ENCODE measurements at regions not wholly inside any gene's neighbourhood (a gene's known extent, or its start where the extent isn't known, plus 50 kb on each side); places are given as distances from the start of the nearest gene placed in this dataset.

- no peak for DNase-seq
Measured at GRCh38 chr12:72082986-72083820, 144.6 kb downstream of the TPH2 start.

DNA sequence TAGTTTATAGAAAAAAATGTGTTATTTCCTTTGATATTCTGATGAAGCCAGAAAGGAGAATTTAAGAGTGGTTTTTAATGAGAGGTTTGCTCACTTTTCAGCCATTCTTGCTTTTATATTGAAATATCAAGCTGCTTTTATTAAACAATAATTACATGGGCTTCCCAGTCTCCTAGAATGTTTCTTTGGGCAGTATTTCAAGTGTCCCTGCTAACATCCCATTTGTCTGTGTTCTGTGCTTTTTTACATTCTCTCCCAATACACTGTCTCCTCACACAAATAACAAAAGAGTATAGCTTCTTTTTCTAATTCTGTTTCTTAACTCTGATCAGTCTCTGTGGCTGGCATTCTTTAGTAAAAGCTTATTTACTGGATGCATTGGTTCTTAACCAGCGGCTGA lies 145.4 kb downstream of the TPH2 start:
- DNase-seq: no peak

GRCh38 chr12:72084880-72085279 lies 146.2 kb downstream of the TPH2 start:
- DNase-seq: no peak

DNA sequence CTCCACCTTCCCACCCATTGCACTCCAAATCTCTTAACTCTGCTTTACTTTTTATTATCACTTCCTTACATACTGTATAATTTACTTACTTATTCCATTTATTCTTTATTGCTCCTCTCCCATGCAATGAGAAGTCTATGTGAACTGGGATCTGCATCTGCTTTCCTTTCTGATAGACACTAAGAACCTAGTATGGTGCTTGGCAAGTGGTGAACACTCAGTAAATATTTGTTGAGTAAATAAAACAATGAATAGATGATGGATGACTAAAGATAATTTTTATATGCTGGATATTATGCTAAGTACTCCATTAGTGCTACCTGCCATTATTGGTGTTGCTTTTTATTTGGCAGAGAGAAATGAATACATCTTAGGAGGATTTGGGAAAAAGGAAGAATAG lies 151.0 kb downstream of the TPH2 start:
- DNase-seq: no peak

GRCh38 chr12:72093424-72093823 lies 154.8 kb downstream of the TPH2 start:
- no peak for DNase-seq

DNA sequence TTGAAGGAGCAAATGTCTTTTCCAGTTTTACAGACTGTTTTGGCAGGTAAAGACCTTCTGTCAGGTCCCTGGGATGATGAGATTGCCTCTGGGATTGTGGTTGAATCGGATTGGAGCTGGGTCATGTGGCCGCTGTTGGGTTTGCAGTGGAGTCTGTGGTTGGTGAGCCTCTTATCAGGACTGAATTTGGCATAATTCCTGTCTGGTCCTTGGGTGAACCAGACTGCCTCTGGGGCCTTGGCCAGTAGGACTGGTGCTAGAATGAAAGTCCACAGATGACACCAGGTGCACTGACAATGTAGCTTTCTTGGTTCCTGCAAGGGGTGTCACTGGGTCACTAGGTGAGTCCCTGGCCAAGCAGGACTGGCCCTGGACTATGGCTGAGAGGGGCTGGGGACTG lies 155.3 kb downstream of the TPH2 start:
- no peak for DNase-seq

GRCh38 chr12:72094490-72094889 lies 155.8 kb downstream of the TPH2 start:
- no peak for DNase-seq

DNA sequence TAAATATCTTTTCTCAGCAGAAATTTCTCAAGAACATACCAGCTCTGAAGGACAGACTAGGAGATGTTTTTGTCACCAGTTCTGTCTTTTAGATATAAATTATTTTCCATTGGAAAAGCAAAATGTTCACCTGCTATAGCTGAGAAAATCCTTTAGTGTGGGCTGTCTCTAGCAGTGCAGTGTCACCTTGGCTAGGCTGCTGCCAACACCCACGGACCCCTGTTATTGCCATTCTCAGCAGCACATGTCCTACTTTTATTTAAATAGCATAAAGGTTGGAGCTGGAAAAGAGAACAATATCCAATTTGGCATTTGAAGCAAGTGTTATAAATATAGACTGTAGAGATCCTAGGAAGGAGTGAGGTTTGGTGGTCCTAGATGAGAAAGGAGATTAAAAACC lies 156.4 kb downstream of the TPH2 start:
- no peak for DNase-seq

DNA sequence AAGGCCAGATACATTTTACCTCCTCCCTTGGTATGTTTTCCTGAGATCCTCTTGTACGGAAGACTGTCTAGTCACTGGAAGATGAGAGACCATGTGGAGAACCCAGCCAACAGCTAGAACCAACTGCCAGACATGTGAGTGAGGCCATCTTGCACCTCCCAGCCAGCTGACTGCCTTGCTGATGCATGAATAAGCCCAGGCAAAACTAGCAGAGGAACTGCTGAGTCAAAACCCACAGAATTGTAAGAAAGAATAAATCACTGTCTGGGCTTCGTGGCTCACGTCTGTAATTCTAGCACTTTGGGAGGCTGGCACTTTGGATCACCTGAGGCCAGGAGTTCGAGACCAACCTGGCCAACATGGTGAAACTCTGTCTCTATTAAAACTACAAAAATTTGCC lies 160.0 kb downstream of the TPH2 start:
- DNase-seq: no peak

DNA sequence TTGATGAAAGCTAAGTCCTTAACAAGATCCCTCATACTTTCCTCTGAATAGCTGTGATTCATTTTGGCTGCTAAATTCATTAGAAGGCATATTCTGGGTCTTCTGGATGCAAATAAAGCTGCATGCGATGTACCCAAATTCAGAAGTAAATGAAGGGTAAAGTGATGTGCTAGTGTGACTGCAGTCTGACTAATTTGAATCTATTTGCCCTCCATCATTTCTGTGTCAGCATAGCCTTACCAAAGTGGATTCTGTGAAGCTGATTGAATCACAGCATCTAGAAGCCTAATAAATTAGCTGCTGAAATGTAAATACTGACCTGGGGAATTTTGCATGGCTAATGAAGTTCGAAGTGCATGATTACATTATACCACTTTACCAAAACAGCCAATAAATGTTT lies 162.2 kb downstream of the TPH2 start:
- no peak for DNase-seq

DNA sequence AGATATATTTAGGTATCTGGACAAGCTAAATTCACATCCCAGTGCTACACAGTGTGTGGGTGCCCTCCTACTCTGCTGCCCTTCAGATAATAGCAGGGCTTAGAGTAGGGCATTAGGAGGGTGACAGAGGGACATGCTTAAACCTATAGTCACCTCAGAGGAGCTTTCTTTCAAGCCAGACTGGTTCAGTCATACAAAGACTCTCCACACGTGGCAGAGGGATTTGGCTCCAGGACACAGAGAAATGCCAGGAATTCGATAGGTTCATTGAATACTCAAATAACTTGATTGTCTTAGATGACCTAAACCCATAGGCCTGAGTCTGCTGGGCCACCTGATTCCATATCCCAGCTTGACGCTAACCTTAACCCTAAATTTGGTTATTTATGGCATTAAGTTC lies 163.5 kb downstream of the TPH2 start:
- DNase-seq: no peak

DNA sequence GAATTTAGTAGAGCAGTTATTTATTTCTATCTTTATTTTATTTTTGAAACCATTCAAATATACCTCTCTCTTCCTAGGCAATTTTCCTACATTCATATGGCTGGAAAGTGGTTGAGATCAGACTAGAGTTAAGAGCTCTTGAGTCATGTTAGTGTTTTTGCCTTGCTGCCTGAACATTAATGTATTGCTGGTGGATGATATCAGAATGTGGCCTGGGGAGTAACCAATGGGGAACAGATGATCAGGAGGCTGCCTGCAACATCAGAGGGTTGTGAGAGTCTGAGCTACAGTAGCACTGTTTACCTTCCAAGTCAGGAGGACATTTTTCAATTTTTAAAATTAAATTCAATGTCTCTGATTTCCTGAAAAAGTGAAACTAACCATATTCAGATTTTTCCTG lies 166.3 kb upstream of the TRHDE start:
- no peak for DNase-seq

- no peak for DNase-seq
Measured at GRCh38 chr12:72110937-72111650, 161.1 kb upstream of the TRHDE start.

DNA sequence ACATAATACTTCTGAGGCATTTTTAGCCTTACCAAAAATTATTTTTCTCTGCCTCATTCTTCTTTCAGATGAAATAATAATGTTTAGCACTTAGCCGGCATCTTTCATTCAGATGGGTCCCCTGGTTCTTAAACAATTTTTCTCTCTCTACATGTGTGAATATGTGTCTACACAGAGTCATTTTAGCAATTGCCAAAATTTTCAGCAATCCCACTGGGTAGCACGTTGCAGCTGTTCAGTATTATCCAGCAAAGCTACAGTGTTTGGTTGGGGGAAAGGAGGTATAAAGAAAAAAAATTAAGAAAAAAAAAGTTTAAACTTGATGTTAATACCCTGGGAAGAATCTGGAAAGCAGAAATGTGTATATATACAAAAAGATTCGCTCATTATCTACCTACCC lies 160.5 kb upstream of the TRHDE start:
- no peak for DNase-seq

- peak in 1 of 2 experiments; percentile 1 for DNase-seq
Measured at GRCh38 chr12:72133497-72134055, 138.6 kb upstream of the TRHDE start.

DNA sequence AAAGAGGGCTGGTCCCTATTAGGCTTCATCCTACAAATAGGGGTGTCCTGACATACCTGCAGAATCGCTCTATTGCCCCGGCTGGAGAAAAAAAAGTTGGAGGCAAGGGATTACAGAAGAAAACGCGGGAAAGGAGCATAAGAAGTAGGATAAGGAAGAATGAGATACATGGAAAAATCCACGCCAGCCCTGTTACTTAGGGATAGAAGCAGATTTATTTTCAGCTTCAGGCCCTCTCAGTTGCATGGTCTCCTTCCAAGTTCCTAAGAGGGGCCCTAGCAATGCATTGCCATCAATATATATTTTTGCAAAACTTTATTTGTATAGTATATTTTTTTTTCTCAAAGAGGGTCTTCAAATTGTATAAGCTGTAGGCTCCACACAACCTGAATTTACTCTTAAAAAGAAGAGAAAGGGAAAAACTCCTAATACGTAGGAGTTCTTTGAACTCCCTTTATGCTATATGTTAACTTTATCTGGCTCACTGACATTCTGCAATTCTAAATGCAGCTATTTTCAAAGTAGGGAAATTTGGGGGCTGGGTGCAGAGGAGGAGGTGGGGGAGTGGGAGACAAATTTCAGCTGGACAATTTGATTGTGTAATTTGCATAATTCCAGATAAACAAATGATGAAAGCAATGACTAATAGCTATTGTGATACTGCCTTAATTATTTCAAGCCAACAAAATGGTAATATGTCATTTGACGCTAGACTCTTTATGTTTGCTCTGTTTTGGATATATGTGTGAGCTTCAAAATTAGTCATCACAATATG lies 137.7 kb upstream of the TRHDE start:
- DNase-seq: no peak

DNA sequence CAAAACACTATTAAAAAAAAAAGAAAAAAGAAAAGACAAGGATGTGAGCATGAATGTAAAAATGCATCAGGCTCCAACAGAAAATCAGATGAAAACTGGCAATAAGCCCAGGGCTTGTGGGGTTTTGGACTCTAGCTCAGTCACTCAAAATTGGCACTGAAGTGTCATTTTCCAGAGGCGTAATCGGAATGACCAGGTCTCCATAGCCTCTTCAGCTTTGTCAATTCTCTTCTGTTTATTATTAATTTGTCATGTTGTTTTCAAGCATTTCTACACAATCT lies 137.2 kb upstream of the TRHDE start:
- no peak for DNase-seq

GRCh38 chr12:72136792-72137191 lies 135.4 kb upstream of the TRHDE start:
- DNase-seq: no peak

DNA sequence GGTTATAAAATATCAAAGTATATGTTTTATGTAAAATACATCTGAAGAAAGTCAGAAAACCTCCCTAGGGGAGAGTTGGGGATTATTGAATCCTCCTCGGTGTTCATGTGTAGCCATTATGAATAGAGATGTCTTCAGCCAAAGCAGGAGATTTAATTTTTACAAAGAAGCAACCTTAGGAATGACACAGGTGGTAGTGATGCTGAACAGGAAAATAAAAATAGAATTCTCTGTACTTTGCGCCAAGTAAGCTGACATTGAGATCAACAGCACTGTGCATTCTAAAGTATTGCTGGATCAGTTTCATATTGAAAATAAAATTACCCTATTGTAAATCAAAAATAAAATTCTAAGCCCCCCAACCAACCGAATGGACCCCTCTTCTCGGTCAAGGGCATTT lies 132.8 kb upstream of the TRHDE start:
- DNase-seq: no peak

DNA sequence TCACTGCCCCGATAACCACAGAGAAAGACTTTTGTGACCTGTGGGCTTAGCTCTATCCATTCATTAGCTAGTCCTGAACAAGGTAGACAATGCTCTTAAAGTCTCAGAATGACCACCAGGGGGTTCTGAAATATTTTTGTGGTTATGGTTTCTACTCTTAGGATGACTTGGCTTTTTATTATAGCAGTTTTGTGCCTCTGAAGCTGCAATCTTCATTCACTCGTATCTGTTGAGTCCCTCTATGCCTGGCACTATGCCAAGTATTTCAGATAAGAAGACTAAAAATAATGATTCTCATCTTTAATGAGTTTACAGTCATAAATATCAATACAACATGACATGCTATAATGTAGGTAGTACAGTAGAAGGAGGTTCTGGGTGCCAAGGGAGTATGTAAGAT lies 130.8 kb upstream of the TRHDE start:
- DNase-seq: peak; percentile 25 to 42

- DNase-seq: no peak
Measured at GRCh38 chr12:72144553-72144952, 127.6 kb upstream of the TRHDE start.

DNA sequence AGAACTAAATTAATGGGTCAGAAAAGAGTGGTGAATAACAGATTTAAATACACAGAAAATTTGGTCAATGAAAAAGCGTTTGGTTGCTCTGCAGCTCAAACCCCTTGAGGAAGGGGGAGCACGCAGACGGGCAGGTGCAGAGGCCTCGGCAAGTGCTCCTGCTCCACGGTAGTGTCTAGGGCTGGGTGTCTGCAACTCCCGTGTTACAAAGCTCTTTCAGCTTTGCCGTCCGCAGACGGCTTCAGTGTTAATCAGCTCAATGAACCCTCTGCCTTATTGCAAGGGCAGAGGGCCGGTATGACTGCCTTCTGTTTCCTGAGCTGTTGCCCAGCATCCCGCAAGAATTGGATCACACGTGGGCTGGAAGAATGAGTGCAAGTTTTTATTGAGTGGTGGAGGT lies 125.7 kb upstream of the TRHDE start:
- DNase-seq: no peak

DNA sequence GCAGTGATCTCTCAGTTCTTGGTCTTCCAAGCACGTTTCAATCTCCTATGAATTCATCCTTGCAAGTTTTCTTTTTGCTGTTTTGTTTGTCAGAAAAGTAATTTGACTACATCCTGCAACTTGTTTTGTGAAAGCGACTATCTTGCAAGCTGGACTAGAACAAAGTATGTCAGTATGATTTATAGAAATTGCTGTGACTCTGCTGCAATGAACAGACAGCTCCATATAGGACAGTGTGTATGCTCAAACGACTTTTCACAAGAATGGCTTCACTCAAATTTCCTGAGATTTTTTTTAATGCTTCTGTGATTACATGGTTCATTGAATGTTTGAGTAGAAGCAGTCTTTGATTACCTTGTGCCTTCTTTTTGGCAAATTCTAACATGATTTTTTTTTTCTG lies 123.5 kb upstream of the TRHDE start:
- DNase-seq: no peak

DNA sequence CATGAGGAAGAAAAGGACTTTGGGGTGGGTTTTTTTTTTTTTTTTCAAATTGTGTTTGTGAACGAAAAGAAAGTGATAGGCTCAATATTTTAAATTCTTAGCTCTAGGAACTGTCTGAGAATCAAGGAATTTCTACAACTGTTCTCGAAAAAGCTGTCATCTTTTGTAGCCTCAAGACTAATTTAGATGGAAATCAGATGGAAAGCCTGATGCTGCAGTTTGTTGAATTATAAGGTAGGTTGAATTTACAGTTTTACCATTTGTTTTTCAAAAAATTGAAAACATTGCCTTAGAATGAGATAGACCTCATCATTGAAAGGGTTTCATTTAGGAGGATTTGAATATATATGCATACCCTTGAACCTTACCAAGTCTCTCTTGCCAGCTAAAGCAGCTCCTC lies 109.3 kb upstream of the TRHDE start:
- DNase-seq: no peak
